ENCODE measurements at regions not wholly inside any gene's neighbourhood (a gene's known extent, or its start where the extent isn't known, plus 50 kb on each side); places are given as distances from the start of the nearest gene placed in this dataset.
"Not testable (repeated sequence)": the region's sequence is repeated elsewhere in the genome, so short reads cannot be mapped to it uniquely, and the experiment has no call there.

DNA sequence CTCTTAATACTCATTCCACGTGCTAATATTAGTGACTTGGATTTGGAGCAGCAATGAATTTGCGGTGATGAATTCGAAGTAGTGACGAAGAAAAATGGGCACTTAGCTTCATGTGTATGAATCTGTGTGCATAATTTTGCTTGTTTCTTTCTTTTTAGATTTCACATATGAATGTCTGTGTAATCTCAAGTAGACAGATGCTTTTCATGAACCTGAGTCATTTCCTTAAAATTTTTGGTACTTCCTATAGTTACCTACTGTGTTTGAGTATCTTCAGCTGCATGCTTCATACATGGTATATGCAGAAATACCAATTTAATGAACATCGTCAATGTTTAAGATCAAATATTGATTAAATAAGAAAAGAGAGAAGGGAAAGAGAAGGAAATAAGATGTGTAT lies 540.2 kb downstream of the RAB38 start:
- no peak for TF ChIP-seq JUND (IDR thresholded peaks at IDR 0.05; ENCODE audit: low read depth)
- in situ Hi-C loops (cut with HindIII; ENCODE audit: low pct_unique_long_range_greater_than_20kb, low sequenced_read_pairs), result no loop called here
- no peak for DNase-seq (ENCODE audit: low read depth in 1 of 2, low spot score in 1 of 2)

DNA sequence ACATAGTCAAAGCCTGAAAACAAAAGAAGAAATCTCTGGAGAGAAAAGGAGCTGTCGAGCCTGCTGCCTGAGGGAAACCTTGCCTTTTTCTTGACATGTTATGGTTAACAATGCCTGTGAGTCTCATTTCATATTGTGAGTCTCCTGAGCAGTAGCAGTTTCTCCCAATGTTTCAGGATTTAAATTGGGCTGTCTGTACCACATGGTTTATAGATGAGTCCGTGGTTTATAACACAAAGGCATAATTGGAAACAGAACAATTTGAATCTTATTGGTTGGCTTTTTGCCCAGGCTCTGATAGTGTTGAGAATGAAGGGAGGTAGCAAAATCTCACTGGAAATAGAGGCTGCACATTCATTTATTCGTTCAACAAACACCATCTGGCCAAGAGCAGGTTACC lies 540.9 kb downstream of the RAB38 start:
- DNase-seq (ENCODE audit: low read depth in 1 of 2, low spot score in 1 of 2), result no peak
- in situ Hi-C loops (cut with HindIII; ENCODE audit: low pct_unique_long_range_greater_than_20kb, low sequenced_read_pairs), result no loop called here
- TF ChIP-seq JUND (IDR thresholded peaks at IDR 0.05; ENCODE audit: low read depth), result no peak

DNA sequence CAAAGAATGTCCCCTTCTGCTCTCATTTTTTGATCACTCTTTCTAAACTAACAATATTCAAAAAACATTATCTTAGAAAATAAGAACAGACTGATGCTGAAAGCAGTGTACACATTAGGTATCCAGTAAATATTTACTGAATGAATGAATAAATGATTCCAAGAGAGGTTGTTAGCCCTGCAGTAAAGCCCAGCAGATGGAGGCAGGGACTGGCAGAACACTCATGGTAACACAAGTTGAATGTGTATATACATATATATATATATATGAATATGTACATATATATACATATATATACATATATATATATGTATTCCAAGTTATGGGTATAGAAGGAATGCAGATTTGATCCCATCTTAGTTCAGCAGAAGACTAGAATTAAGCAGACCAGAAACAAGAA lies 546.3 kb downstream of the RAB38 start:
- in situ Hi-C loops (cut with HindIII; ENCODE audit: low pct_unique_long_range_greater_than_20kb, low sequenced_read_pairs), result no loop called here
- DNase-seq (ENCODE audit: low read depth in 1 of 2, low spot score in 1 of 2), result no peak
- TF ChIP-seq JUND (IDR thresholded peaks at IDR 0.05; ENCODE audit: low read depth), result no peak

DNA sequence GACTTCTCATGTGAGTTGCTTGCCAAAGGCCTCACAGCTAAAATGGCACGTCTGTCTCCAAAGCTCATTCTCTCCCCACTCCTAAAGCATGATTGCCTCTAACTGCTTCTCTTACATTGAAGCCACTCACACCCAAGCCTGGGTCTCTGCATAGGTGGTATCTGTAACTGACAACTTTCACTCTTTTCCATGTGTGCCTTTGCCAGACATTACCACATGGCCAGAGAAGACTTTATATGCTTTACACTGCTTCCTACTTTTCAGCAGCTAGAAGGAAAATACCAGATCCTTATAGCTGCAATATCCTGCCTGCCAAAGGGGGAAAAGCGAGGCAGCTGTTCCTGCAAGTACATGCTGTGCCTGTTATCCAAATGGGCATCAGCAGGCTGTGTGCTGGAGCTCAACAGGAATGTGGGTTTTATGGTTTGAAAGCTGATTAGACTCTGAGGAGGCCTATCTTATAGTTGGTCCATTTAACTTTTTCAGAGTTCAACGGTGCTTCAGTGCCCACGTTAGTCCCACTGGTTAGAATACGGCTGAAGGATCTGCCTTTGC lies 547.1 kb downstream of the RAB38 start:
- peak in 1 of 2 experiments; percentile 23 for DNase-seq (ENCODE audit: low read depth in 1 of 2, low spot score in 1 of 2)
- no peak for TF ChIP-seq JUND (IDR thresholded peaks at IDR 0.05; ENCODE audit: low read depth)
- in situ Hi-C loops (cut with HindIII; ENCODE audit: low pct_unique_long_range_greater_than_20kb, low sequenced_read_pairs), result no loop called here

DNA sequence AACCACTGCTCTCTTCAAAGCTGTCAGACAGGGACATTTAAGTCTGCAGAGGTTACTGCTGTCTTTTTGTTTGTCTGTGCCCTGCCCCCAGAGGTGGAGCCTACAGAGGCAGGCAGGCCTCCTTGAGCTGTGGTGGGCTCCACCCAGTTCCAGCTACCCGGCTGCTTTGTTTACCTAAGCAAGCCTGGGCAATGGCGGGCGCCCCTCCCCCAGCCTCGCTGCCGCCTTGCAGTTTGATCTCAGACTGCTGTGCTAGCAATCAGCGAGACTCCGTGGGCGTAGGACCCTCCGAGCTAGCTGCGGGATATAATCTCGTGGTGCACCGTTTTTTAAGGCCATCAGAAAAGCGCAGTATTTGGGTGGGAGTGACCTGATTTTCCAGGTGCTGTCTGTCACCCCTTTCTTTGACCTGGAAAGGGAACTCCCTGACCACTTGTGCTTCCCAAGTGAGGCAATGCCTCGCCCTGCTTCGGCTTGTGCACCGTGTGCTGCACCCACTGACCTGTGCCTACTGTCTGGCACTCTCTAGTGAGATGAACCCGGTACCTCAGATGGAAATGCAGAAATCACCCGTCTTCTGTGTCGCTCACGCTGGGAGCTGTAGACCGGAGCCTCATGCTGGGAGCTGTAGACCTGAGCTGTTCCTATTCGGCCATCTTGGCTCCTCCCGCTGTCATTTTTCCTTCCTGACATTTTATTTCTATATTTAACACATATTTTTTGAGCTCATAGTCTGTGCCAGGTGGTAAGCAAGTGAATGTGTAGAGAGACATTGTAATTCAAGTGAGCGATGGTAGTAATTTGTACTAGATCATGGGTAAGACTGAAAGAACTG lies 551.5 kb downstream of the RAB38 start:
- in situ Hi-C loops (cut with HindIII; ENCODE audit: low pct_unique_long_range_greater_than_20kb, low sequenced_read_pairs), result not testable (repeated sequence)
- DNase-seq (ENCODE audit: low read depth in 1 of 2, low spot score in 1 of 2), result peak in 1 of 2 experiments; percentile 7

DNA sequence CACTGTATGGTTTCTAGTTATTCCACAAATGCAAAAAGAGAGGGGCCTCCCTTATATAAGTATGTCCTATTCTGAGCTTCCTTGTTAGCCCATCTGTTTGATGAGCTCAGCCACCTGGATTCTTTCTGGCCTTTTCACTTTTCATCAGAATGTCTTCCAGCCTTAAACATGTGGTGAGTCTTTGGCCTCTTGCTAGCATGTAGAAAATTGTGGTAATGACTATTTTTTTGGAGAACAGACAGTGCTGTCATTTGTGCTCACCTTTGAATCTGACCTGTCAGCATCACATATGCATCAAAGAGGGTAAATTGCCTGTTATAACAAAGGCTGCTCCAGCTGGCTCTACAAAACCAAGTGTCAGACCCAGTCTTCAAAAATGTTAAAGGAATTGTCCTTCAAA lies 558.7 kb downstream of the RAB38 start:
- no peak for DNase-seq (ENCODE audit: low read depth in 1 of 2, low spot score in 1 of 2)
- no peak for TF ChIP-seq JUND (IDR thresholded peaks at IDR 0.05; ENCODE audit: low read depth)
- in situ Hi-C loops (cut with HindIII; ENCODE audit: low pct_unique_long_range_greater_than_20kb, low sequenced_read_pairs), result no loop called here

DNA sequence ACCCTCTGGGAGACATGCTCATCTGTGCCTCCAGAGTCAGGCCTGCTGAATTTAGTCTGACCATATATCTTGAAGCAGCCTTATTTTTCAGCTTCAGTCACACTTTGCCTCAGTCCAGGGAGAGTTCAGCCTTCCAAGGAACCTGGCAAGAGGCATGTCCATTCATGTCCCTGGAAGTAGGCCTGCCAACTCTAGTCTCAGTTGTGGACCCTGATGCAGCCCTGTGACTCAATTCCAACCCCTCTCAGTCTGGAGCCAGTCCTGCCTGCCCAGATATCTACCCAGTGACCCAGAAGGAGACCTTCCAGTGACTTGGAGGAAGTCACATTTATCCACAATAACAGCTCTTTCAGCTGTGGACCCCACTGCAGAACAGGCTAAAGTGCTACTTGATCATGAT lies 566.6 kb downstream of the TMEM135 start:
- TF ChIP-seq JUND (IDR thresholded peaks at IDR 0.05; ENCODE audit: low read depth), result no peak
- DNase-seq (ENCODE audit: low read depth in 1 of 2, low spot score in 1 of 2), result no peak
- in situ Hi-C loops (cut with HindIII; ENCODE audit: low pct_unique_long_range_greater_than_20kb, low sequenced_read_pairs), result no loop called here

DNA sequence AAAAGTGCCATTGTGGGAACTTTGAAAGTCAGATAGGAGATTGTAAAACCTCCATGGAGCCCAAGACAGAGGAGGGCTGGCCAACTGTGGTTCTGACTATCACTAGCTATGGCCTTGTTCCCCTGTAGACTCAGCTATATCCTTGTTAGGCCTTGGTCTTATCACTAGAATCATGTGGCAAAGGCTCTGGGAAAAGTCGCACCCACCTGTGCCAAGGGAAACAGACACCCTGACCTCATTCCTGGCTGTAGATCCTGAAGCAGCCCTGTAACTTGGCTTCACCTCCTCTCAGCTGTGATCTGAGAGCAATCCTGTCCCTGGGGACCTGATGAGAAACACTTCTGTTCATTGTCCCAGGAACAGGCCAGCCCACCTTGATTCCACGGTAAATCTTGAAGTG lies 566.2 kb downstream of the TMEM135 start:
- no peak for TF ChIP-seq JUND (IDR thresholded peaks at IDR 0.05; ENCODE audit: low read depth)
- DNase-seq (ENCODE audit: low read depth in 1 of 2, low spot score in 1 of 2), result no peak
- in situ Hi-C loops (cut with HindIII; ENCODE audit: low pct_unique_long_range_greater_than_20kb, low sequenced_read_pairs), result no loop called here

DNA sequence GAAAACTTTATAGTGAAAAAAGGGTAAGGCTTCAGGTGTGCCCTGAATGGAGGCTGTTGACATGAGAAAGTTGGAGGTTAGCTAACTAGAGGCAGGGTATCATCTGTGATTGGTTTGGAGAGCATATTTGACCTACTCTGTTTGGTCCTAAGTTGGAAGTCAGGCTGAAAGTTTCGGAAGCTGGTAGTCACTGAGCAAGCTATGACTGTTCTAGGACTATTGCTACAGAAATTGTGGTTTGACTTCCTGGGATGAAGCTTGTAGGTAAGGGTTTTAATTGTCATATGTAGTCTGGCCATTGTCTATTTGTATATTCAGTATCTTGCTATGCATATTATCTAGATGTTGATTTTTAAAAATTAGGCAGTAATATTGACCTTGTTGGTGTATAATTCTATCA lies 565.0 kb downstream of the TMEM135 start:
- in situ Hi-C loops (cut with HindIII; ENCODE audit: low pct_unique_long_range_greater_than_20kb, low sequenced_read_pairs), result no loop called here

DNA sequence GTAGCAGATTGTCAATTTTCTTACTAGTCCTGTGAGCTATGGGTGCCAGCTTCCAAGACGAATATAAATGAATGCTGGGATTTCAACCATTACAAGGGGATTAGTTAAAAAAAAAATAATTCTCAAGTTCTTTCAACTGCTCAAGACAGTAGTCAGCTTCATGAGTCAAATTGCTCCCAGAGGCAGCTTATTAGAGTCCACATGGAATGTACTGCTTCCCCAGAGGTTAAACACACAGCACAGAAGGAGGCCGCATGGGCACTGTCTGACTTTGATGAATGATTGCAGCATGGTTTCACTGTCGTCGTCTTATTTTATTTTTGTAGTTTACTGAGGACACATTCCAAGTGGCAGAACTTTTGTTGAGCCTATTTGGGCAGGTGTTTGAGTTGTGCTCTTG lies 563.2 kb downstream of the TMEM135 start:
- no peak for TF ChIP-seq JUND (IDR thresholded peaks at IDR 0.05; ENCODE audit: low read depth)
- in situ Hi-C loops (cut with HindIII; ENCODE audit: low pct_unique_long_range_greater_than_20kb, low sequenced_read_pairs), result no loop called here
- DNase-seq (ENCODE audit: low read depth in 1 of 2, low spot score in 1 of 2), result peak in 1 of 2 experiments; percentile 34

More for the DNA sequence above, 565.0 kb downstream of the TMEM135 start:
- TF ChIP-seq JUND (IDR thresholded peaks at IDR 0.05; ENCODE audit: low read depth), result no peak
- DNase-seq (ENCODE audit: low read depth in 1 of 2, low spot score in 1 of 2), result no peak

DNA sequence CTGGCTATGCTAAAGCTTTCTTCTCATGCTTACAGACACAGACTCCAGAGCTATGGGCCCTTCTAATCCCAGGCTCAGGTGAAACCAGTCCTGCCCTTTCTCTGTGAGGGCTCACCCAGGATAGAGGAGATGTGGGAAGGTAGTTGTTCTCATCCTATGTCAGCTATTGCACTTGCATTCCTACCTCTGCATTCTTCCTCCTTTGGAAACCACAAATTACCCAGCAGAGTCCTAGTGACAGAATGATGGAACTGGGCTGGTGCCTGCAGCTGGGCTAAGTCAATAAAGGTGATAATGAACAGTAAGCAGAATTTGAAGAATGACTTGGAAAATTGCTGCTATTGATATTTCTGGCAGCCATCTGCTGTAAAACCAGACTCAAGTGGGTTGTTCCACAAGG lies 560.0 kb downstream of the TMEM135 start:
- no peak for TF ChIP-seq JUND (IDR thresholded peaks at IDR 0.05; ENCODE audit: low read depth)
- in situ Hi-C loops (cut with HindIII; ENCODE audit: low pct_unique_long_range_greater_than_20kb, low sequenced_read_pairs), result no loop called here
- DNase-seq (ENCODE audit: low read depth in 1 of 2, low spot score in 1 of 2), result peak in 1 of 2 experiments; percentile 57

DNA sequence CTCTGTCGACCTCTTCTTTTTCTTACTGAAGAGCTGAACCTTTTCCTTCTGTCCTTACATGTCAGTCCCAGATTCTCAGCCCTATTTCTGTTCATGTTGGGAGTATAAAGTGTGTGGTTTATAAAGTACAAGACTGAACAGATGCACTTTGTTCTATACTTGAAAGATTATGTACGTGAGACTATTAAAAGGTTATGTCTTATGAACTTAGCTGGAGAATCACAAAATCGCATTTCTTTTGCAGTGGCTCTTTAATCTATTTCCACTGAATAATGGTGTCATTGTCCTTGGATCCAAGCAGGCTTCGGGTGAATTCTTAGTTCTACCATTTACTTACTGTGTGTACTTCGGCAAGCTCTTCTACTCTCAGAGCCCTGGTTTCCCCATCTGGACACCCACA lies 558.4 kb downstream of the TMEM135 start:
- in situ Hi-C loops (cut with HindIII; ENCODE audit: low pct_unique_long_range_greater_than_20kb, low sequenced_read_pairs), result no loop called here
- DNase-seq (ENCODE audit: low read depth in 1 of 2, low spot score in 1 of 2), result no peak
- no peak for TF ChIP-seq JUND (IDR thresholded peaks at IDR 0.05; ENCODE audit: low read depth)

DNA sequence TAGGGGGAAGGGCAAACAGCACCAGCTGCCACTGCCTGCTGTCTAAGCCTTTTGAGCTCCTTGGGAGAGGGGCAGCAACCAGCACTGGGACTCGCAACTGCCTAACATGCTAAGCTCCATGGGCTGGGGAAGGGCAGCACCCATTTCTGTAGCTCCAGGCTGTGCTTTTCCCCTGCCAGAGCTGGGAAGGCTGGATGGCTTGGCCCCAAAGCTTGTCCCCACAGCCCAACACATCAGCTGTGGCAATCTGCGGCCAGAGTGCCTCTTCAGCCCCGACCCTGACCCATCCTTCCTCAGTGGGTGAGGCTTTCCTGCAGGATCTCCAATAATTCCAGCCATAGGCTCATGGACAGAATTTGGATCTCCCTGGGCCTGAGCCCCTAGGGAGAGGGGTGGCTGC lies 551.3 kb downstream of the TMEM135 start:
- no peak for TF ChIP-seq JUND (IDR thresholded peaks at IDR 0.05; ENCODE audit: low read depth)
- DNase-seq (ENCODE audit: low read depth in 1 of 2, low spot score in 1 of 2), result no peak
- in situ Hi-C loops (cut with HindIII; ENCODE audit: low pct_unique_long_range_greater_than_20kb, low sequenced_read_pairs), result no loop called here

DNA sequence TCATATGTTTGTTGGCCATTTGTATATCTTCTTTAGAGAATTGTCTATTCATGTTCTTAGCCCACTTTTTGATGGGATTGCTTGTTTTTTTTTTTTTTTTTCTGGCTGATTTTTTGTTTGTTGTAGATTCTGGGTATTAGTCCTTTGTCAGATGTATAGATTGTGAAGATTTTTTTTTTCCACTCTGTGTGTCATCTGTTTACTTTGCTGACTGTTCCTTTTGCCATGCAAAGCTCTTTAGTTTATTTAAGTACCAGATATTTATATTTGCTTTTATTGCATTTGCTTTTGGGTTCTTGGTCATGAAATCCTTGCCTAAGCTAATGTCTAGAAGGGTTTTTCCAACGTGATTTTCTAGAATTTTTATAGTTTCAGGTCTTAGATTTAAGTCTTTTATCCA lies 547.9 kb downstream of the TMEM135 start:
- in situ Hi-C loops (cut with HindIII; ENCODE audit: low pct_unique_long_range_greater_than_20kb, low sequenced_read_pairs); DNase-seq (ENCODE audit: low read depth in 1 of 2, low spot score in 1 of 2): not testable (repeated sequence)
